ENCODE measurements at regions not wholly inside any gene's neighbourhood (a gene's known extent, or its start where the extent isn't known, plus 50 kb on each side); places are given as distances from the start of the nearest gene placed in this dataset.

DNA sequence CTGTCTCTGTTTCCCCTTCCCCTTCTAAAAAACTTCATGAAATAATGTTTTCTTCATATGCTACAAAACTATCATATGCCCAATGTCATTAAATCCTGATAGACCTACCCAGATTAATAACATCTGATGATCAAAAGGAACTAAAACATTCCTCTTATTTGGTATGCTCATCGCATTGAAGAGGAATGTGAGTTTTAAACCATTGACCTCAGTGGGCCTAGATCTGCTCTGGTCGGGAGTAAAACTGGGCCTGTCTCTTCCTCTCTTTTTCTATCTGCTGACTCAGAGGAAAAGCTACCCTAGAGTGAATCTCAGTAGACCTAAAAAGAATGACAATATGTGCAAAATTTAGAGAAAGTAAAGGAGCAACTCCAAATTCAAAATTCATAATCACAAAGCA, 275.8 kb downstream of the SATB1 start:
- no peak for DNase-seq
- H3K27me3 ChIP-seq: no peaks in the 10 kb centered on the region
- TF ChIP-seq, protein P1, sequence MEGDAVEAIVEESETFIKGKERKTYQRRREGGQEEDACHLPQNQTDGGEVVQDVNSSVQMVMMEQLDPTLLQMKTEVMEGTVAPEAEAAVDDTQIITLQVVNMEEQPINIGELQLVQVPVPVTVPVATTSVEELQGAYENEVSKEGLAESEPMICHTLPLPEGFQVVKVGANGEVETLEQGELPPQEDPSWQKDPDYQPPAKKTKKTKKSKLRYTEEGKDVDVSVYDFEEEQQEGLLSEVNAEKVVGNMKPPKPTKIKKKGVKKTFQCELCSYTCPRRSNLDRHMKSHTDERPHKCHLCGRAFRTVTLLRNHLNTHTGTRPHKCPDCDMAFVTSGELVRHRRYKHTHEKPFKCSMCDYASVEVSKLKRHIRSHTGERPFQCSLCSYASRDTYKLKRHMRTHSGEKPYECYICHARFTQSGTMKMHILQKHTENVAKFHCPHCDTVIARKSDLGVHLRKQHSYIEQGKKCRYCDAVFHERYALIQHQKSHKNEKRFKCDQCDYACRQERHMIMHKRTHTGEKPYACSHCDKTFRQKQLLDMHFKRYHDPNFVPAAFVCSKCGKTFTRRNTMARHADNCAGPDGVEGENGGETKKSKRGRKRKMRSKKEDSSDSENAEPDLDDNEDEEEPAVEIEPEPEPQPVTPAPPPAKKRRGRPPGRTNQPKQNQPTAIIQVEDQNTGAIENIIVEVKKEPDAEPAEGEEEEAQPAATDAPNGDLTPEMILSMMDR (IDR thresholded peaks at IDR 0.05; ENCODE audit: low read depth, low read length): no peak
- H3K36me3 ChIP-seq: no peaks in the 10 kb centered on the region
- H3K4me3 ChIP-seq (ENCODE audit: low read depth, low read length): no peak overlapping the region
- no peaks in the 10 kb centered on the region for H3K9me3 ChIP-seq
- H3K4me1 ChIP-seq: no peaks in the 10 kb centered on the region

DNA sequence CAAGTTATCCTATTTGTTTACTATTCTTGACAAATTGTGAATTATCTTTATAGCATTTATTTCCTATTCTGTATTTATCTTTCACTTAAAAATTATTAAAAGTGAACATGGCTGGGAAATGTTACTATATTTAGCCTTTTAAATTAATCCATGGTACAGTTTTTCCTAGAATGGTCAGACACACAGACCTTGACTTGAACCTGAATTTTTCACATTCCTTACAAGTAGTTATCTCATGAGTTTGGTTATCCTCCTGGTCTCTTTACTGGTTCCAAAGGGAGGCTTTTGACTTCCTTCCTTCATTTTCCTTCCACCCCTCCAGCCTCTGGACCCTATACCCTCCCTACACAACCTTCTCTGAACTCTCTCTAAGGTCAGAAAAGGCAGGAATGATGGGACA, 280.6 kb downstream of the SATB1 start:
- Histone ChIP-seq H3K4me1 (no peaks in the 10 kb centered on the region), H3K9me3 (no peaks in the 10 kb centered on the region), H3K4me3 (ENCODE audit: low read depth, low read length) (no peak overlapping the region), H3K36me3 (no peaks in the 10 kb centered on the region), H3K27me3 (no peaks in the 10 kb centered on the region)
- DNase-seq: no peak
- TF ChIP-seq, protein P1 (IDR thresholded peaks at IDR 0.05; ENCODE audit: low read depth, low read length): no peak

DNA sequence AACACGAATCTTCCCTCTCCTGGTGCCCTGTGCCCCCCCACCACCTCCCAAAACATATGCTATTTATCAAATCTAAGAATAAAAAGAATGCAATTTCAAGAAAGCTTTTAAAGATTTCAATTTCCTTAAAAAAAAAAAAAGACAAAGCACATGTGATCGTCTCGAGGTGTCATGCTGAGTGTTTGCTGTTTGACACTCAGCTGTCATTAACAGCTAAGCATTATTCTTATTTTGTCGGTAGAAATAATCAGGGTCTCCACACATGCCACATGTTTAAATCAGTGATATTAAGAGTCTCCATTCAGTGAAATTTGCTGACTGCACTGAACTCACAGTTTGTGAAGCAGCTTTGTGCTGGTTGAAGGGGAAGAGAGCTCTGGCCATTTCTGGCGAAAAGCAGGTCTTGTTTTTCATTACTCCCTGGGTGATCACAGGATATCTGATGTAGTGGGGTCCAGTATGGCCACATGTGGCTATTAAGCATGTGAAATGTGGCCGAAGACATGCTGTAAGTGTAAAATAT, 281.8 kb downstream of the SATB1 start:
- no peaks in the 10 kb centered on the region for H3K36me3 ChIP-seq
- no peak overlapping the region for H3K4me3 ChIP-seq (ENCODE audit: low read depth, low read length)
- no peaks in the 10 kb centered on the region for H3K27me3 ChIP-seq
- TF ChIP-seq, protein P1 (IDR thresholded peaks at IDR 0.05; ENCODE audit: low read depth, low read length): no peak
- DNase-seq: no peak
- H3K9me3 ChIP-seq: no peaks in the 10 kb centered on the region
- no peaks in the 10 kb centered on the region for H3K4me1 ChIP-seq

DNA sequence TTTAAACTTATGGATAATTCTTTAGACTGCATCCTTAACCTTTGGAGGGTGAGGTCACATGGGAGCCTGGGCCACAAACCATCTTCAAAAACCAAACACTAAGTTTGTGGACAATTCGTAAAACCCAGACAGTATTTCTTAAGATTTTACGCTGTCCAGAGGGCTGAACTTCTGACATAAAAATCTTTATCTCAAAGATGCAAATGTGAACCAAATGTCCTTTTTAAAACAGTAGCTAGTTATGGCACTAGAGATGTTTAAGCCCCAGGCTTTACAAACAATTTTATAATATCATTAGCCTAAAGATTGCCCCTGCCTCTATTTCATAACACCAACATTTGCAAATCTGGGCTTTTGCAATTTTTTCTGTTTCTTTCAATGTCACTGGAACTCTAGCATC, 287.2 kb downstream of the SATB1 start:
- no peak overlapping the region for H3K4me3 ChIP-seq (ENCODE audit: low read depth, low read length)
- DNase-seq: no peak
- no peaks in the 10 kb centered on the region for H3K36me3 ChIP-seq
- no peaks in the 10 kb centered on the region for H3K27me3 ChIP-seq
- H3K4me1 ChIP-seq: no peaks in the 10 kb centered on the region
- no peaks in the 10 kb centered on the region for H3K9me3 ChIP-seq
- TF ChIP-seq, protein P1 (IDR thresholded peaks at IDR 0.05; ENCODE audit: low read depth, low read length): no peak

DNA sequence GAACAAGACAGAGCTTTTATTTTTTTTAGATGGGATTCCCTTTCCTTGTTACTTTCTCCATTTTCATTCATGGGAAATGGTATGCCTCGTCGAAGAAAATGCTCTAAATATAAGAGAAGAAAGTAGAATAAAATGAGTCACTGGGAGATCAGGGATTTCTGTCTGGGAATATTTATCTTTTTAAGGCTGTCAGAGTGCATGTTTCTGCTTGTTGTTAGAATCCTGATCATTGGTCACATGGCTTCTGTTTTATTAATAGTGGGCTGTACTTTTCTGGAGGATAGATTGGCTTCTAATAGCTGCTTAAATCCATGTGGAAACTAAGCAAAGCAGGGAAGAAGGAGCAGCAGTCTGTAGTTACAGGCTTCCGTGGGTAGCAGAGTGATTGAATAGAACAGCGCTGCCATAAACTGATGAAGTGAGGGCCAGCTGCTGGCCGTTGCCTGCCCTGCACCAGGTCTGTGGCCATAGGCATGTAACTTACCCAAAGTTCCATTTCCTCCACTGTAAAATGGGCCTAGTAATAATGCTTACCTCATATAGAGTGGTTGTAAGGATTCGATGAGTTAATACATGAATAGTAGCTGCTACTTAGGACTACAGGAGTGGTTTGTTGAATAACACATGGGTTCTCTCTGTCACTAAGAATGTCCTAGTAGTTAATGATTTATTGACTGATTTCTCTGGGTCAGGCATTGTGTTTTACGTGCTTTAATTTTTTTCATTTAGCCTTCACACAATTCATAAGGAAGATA, 289.9 kb downstream of the SATB1 start:
- Histone ChIP-seq H3K9me3 (no peaks in the 10 kb centered on the region), H3K36me3 (no peaks in the 10 kb centered on the region), H3K4me1 (no peaks in the 10 kb centered on the region), H3K27me3 (no peaks in the 10 kb centered on the region), H3K4me3 (ENCODE audit: low read depth, low read length) (no peak overlapping the region)
- TF ChIP-seq, protein P1 (IDR thresholded peaks at IDR 0.05; ENCODE audit: low read depth, low read length): no peak
- no peak for DNase-seq

DNA sequence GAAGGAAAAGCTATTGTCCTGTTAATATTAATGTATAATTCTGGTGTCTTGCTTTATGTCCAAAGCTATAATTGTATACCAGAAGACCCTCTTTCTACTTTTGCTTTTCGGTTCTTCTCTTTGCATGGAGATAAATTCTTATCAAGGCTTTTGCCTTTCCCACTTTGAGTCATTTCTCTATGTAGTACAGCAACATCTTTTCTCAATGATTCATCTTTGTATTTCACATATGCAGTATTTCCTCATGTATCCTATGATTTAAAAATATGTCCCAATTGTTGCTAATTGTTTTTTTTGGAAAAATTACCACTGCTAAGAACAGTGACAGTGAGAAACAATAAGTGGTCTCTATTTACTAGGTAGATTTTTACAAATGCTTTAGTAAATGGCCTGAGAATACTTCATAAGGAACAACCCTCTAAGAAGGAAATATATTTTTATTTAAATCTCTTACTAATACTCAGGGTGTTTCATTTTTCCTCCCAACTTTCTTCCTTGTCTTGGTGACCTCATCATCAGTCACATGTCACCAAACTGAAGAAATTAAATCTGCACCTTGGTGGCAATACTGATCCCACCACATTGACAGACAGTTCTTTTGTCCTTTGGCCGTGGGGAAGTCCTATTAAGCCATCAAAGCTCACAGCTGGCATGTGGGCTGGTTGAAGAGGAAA, 290.6 kb downstream of the SATB1 start:
- Histone ChIP-seq H3K4me3 (ENCODE audit: low read depth, low read length) (no peak overlapping the region), H3K4me1 (no peaks in the 10 kb centered on the region), H3K27me3 (no peaks in the 10 kb centered on the region), H3K36me3 (no peaks in the 10 kb centered on the region), H3K9me3 (no peaks in the 10 kb centered on the region)
- DNase-seq: no peak
- TF ChIP-seq, protein P1 (IDR thresholded peaks at IDR 0.05; ENCODE audit: low read depth, low read length): no peak
